Fibroblast of peridontal ligament (primary cell): ENCODE measurements at regions not wholly inside any gene's neighbourhood (a gene's known extent, or its start where the extent isn't known, plus 50 kb on each side); places are given as distances from the start of the nearest gene placed in this dataset.
"Not testable (repeated sequence)": the region's sequence is repeated elsewhere in the genome, so short reads cannot be mapped to it uniquely, and the experiment has no call there.

Experiments
- DNase-seq: peaks from one replicate; pipeline ENCODE4 v3.0.0-alpha.2; 2010; ENCODE audit errors: extremely low read depth

GRCh38 chr17:72446525-72447250 is 325.9 kb downstream of the SOX9 start:
- DNase-seq, result peak; percentile 50

DNA sequence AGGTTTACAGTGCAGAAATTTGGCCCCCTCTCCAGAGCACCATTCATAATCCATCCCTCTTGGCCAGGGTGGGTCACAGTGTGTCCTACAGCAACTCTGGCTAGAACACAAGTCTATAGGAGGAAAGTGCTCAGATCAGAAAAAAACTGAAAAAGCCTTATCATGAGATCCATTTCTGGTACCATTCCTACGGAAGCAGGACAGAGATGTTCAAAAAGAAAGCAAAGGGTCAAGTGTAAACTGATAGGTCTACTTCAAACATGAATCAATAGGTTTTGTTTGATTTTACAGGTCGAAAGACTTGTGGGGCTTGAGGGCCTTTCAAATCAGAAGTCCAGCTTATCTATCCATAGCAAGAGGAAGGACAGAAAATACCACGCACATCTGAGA is 326.4 kb downstream of the SOX9 start:
- no peak for DNase-seq

DNA sequence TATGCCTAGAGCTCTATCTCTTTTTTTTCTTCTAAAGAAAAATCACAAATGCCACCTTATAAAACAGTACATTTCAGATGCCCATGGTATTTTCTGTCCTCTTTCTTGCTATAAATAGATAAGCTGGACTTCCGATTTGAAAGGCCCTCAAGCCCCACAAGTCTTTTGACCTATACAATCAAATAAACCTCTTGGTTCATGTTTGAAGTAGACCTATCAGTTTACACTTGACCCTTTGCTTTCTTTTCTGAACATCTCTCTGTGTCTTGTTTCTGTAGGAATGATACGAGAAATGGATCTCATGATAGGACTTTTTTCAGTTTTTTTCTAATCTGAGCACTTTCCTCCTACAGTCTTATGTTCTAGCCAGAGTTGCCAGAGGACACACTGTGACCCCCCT is 327.2 kb downstream of the SOX9 start:
- DNase-seq, result no peak

DNA sequence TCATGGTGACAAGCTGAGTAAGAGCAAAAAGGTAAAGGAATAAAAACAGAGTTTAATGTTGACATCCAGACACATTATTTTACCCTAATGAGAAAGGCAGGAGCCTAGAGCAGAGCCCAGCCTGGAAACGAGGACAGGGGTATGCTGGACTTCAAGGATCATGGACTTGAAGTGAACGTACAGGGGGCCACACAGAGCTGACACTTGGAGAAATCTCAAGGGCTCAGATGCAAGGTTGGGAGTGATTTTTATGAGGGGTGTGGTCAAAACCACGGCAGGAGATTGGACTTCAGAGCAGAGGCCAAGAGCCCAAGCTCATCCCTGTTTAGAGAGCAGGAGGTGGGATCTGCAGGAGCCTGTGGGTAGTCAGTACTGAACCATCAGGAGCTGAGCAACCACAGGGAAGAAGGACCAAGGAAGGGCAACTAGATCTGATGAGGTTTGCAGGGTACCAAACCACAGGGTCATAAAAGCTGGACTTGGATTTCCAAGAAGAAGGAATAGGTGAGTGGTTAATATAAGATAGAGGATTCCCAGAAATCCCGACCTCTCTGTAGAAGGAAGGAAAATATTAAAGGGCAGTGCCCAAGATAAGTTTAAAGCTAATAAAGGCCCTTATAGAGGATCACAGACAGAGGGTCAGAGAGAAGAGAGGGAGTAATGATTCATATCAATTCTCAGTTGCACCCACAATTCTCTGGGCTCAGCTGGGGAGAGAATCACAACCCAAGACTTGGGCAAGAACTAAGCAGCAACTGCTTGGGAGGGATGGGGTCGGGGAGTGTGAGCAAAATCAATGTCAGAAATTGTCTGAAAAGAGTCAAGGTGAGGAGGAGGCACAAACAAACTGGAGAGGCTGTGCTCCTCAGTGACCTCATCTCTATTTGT is 331.7 kb downstream of the SOX9 start:
- DNase-seq, result no peak

DNA sequence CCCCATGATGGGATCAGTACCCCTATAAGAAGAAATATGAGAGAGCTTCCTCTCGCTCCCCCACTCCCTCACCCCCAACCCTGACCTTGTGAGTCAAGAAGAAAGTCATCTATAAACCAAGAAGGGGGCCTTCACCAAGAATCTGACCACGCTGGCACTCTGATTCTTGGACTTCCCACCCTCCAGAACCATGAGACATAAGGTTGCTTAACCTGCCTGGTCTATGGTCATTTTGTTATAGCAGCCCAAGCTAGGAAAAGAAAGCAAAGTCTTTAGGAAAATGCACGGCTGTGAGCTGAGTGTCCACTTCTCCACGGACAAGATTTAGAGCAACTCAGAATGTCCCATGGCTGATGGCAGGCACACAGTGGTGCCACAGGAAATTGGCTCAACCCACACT is 333.5 kb downstream of the SOX9 start:
- no peak for DNase-seq

GRCh38 chr17:72455562-72455961 is 334.7 kb downstream of the SOX9 start:
- DNase-seq, result no peak

DNA sequence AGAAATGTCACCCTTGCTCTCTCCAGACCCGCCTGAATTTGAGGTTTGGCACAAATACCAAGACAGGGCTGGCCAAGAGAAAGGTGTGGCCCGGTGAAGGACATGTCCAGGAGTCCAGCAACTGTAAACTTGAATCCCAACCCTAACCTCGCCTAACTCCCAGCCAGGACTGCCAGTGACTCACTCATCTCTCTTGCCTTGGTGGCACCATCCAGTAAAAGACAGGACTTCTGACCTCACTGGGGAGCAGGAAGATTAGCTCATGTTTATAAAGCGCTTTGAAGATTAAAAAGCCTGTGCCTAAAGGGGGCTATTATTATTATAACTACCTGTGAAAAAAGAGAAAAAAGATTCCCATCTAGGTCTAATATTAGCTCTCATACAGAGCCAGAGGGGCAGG is 335.3 kb downstream of the SOX9 start:
- DNase-seq, result peak; percentile 20

GRCh38 chr17:72457712-72458111 is 336.9 kb downstream of the SOX9 start:
- DNase-seq, result no peak

- DNase-seq, result no peak
Measured at GRCh38 chr17:72458301-72458700, 337.5 kb downstream of the SOX9 start.

- peak; percentile 5 for DNase-seq
Measured at GRCh38 chr17:72460711-72461110, 339.9 kb downstream of the SOX9 start.

DNA sequence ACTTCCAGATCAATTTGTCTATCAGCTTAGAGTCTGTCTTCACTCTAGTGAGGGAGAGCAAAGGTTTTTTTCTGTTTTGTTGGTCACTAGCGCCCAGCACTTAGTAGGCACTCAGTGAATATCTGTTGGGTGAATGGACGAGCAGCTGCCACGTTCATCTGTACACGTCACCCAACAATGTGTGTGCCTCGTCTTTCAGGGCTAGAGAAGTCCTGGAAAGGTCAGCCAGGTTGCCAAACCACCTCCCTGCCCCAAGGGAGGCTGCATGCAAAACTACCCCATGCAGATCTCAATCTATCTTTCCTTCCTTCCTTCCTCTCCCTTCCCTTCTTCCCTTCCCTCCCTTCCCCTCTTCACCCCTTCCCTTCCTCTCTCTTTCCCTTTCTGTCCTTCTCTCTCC is 340.9 kb downstream of the SOX9 start:
- DNase-seq, result no peak

DNA sequence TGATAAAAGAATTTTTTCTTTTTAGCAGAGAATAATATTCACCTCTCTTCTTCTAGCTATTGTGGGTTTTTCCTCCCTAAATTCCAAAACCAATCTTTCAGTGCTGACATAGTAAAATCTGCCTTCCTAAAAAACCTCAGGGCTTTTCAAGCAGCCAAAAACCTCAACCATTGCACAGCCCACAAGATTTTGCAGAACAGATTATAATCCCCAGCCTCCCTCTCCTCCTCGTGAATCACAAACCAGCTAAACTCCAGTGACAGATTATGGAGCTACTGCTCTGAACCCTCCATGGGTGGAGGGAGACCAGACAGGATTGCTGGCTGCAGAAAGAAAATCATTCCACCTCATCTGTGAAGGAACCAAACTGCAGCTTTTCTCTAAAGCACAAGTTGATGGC is 341.6 kb downstream of the SOX9 start:
- DNase-seq, result peak; percentile 16

DNA sequence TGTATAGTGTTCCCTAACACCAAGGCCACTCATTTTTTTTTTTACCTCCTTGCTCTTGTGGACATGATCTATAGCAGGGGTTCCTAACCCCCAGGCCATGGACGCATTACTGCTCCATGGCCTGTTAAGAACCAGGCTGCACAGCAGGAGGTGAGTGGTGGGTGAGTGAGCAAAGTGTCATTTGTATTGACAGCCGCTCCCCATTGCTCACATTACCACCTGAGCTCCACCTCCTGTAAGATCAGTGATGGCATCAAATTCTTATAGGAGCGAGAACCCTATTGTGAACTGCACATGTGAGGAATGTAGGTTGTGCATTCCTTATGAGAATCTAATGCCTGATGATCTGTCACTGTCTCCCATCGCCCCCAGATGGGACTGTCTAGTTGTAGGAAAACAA is 342.0 kb downstream of the SOX9 start:
- no peak for DNase-seq

DNA sequence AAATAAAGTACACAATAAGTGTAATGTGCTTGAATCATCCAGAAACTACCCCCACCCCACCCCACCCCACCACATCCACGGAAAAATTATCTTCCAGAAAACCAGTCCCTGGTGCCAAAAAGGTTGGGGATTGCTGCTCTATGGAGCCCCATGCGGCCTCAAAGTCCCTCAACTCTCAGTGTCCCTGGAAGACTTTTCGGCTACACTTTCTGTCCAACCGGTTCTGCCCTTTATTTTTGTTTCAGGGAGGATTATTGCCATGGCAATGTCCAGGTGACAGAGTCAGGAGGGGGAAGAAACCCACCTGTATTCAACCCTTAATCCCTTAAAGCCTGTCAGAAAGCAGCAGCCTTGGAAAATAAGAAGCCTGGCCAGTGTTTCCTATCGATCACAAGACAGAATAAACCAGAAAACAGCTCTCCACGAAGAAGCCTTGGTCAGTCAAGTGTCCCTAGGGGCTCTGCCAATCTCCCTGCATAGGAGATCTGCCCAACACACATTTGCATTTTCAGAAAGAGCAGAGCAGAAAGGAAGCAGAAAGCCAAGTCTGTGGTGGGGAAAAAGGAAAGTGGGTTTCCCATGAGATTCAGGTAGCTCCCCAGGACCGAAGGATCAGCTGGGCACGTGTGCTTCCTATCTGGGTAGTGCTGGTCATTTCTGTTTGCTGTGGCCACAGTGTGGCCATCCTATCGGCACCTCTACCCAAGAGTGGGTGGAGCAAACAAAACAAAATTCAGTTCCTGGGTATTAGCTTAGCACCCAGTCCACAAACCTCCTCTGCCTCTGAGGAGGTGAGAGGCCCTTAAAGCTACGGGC is 342.7 kb downstream of the SOX9 start:
- no peak for DNase-seq

DNA sequence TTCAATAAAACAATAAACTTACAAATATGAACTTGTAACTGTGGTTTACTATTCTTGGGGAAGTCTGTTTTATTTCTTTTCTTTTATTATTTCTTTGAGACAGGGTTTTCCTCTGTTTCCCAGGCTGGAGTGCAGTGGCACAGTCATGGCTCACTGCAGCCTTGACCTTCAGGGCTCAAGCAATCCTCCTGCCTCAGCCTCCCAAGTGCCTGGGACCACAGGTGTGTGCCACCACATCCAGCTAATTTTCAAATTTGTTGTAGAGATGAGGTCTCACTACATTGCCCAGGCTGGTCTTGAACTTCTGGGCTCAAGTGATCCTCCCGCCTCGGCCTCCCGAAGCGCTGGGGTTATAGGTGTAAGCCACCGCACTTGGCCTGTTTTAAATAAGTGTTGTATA is 343.4 kb downstream of the SOX9 start:
- DNase-seq, result not testable (repeated sequence)

DNA sequence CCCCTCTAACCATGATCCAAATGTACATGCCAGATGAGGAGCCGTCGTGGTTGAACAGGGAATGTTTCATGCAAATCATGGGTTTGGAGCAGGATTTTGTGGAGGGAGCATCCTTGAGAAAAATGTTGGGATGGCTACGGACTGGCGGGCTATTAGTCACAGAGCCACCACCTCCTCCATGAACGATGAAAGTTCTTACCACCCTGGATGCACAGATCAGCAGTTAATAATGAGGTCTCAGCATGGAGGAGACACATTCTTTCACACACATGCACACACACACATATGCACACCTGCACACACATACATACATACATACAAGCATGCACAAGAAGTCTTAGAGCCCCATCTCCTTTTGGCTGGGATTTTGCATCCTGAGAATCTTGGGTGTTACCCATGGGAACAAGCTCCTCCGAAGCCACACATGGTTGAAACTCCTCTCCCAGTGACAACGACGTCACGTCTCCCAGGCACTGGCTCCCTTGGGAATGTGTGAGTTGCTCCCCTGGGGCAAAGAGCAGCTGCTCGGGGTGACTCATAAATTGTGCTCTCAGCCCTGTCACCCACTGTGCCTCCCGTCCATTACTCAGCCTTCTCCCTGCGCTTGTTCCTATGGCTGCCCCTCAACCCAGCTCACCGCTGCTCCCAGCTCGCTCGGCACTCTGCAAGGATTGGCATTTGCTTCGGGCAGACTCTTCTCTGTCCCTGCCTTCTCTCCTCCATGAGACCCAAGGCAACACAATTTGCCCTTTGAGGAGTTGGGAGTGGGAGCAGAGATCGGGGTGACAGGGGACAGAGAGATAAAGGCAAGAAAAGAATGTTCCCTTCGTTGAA is 344.6 kb downstream of the SOX9 start:
- DNase-seq, result peak; percentile 20

DNA sequence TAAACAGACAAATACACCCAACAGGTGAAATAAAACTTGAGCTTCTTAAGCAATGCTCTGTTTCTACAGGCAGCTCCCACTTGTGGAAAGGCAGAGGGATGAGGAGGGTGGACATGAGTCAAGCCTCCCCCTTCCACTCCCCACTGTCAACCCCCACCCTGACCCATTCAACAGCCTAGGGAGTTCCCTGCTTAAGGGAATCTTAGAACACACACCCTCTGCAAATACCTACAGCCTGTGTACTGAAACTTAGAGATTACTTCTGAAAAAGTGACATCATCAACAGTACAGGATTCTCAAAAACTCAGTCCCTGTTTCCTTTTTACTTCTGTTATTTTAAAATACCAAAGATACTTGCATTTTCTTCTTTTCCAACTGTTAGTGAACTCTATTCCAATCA is 345.4 kb downstream of the SOX9 start:
- DNase-seq, result peak; percentile 16

DNA sequence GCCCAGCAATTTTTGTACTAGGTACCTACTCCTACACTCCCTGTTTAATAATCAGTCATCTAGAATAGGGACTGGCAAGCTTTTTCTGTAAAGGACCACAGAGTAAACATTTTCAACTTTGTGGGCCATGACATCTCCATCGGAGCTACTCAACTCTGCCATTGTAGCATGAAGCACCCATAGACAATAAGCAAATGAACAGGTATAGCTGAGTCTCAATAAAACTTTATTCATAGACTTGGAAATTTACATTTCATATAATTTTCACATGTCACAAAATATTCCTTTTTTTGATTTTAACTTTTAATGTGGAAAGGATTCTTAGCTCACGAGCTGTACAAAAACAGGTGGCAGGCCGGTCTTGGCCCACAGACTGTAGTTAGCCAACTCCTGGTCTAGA is 345.8 kb downstream of the SOX9 start:
- no peak for DNase-seq

DNA sequence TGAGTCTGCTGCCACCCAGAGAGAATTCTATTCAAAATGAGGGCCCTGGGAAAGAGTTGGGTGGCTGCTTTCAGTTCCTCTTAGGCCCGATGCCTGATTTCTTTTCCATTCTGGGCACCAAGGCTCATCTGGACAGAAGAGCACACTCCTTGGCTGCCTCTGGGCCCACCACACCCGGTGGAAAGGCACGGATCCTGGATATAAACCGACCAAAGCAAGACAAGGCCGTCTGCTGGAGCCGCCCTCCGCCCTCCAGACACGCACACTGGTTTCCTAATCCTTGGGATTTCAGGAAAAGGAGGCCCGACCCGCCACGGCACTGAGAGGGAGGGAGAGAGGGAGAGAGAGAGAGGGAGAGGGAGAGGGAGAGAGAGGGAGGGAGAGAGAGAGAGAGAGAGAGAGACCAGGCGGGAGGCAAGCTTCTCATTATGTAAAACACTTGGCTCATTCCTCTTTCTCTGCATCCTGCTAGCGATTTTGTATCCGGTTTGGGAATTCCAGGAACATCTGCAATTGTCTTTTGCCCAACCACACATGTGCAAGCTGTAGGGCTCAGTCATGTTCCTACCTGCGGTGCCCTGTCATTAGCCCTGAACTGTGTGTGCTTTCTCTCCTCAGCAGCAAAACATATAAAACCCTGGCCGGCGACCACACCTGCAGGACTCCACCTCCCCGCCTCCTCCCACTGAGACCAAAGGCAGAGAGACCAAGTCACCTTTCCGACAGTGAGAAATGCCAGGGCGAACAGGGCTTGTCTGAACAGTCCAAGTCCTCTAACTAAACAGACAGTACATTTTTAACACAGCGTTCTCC is 347.2 kb downstream of the SOX9 start:
- peak; percentile 34 for DNase-seq

DNA sequence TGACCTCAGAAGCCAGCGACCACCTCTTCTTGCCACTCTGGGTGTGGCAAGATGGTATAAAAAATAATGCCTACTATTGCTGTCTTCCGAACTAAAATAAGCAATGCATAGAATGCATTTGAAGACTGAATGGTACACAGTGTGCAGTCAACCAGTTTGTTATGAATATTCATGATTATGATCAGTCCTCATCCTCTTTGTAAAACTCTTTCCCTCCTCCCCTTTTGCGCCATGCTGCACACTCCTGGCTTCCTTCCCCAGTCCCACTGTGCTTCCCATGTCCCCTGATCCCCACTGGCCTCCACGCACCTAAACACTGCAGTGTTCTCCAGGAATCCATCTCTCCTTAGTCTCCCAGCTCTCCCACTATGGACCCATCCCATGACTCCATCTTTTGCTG is 348.0 kb downstream of the SOX9 start:
- no peak for DNase-seq
